Common myeloid progenitor, CD34-positive (primary cell): ENCODE measurements at regions not wholly inside any gene's neighbourhood (a gene's known extent, or its start where the extent isn't known, plus 50 kb on each side); places are given as distances from the start of the nearest gene placed in this dataset.
A peak's percentile ranks its signal among the peaks of the same experiment; 100 is the strongest.
"Not testable (repeated sequence)": the region's sequence is repeated elsewhere in the genome, so short reads cannot be mapped to it uniquely, and the experiment has no call there.

Experiments used
- CTCF ChIA-PET: fragments of 350-600 bp; sonication (Branson Sonifier 250); formaldehyde crosslinking; loops from one replicate; lab custom pipeline; 2021; ENCODE audit warnings: antibody characterized with exemption; lab: Charles Lee
- POLR2A ChIA-PET: fragments of 350-600 bp; sonication (Branson Sonifier 250); formaldehyde crosslinking; loops from one replicate; lab custom pipeline; 2021; ENCODE audit warnings: antibody characterized with exemption; lab: Charles Lee
- DNase-seq, 3 donors: peaks; one replicate each; pipeline versions ENCODE4 v3.0.0 to v3.0.0-alpha.2; 2013
- H3K27ac ChIP-seq, 2 experiments: 1 replicate in 1 of 2; 2 replicates in 1 of 2; pipeline ENCODE4 v1.7.0; 2013; ENCODE audit warnings: inconsistent platforms in 2 of 2, low read length in 2 of 2, mild to moderate bottlenecking in 2 of 2, low read depth in 1 of 2, moderate library complexity in 1 of 2; ENCODE audit not compliant: severe bottlenecking in 2 of 2, insufficient read depth in 1 of 2, poor library complexity in 1 of 2
- H3K27me3 ChIP-seq, 5 experiments: replicated peaks in 2 of 5; 1 replicate in 3 of 5; 2 replicates in 2 of 5; pipeline versions ENCODE4 v1.6.1 to v1.7.0; 2013; ENCODE audit warnings: low read length in 4 of 5, mild to moderate bottlenecking in 2 of 5, moderate library complexity in 2 of 5, inconsistent platforms in 1 of 5; ENCODE audit not compliant: insufficient read depth in 5 of 5, control insufficient read depth in 4 of 5
- H3K36me3 ChIP-seq, 4 experiments: 1 replicate in 2 of 4; 2 replicates in 2 of 4; pipeline versions ENCODE4 v1.6.1 to v1.7.0; 2013; ENCODE audit warnings: low read length in 3 of 4, control low read depth in 1 of 4, mild to moderate bottlenecking in 1 of 4; ENCODE audit not compliant: control insufficient read depth in 4 of 4, insufficient read depth in 4 of 4
- H3K4me1 ChIP-seq, 4 experiments: 1 replicate in 3 of 4; 2 replicates in 1 of 4; pipeline versions ENCODE4 v1.6.1 to v1.7.1; 2013; ENCODE audit warnings: low read length in 3 of 4, mild to moderate bottlenecking in 3 of 4, control low read depth in 1 of 4, inconsistent platforms in 1 of 4, moderate library complexity in 1 of 4; ENCODE audit not compliant: control insufficient read depth in 4 of 4, insufficient read depth in 4 of 4; ENCODE audit errors: control extremely low read depth in 1 of 4
- H3K4me3 ChIP-seq, 7 experiments: 1 replicate in 4 of 7; 2 replicates in 3 of 7; pipeline versions ENCODE4 v1.5.1 to v1.7.0; 2013; ENCODE audit warnings: mild to moderate bottlenecking in 7 of 7, low read length in 6 of 7, moderate library complexity in 6 of 7, inconsistent platforms in 2 of 7, low read depth in 2 of 7, control low read depth in 1 of 7; ENCODE audit not compliant: insufficient read depth in 4 of 7, control insufficient read depth in 1 of 7; ENCODE audit errors: extremely low read depth in 1 of 7
- H3K9me3 ChIP-seq, 5 experiments: 1 replicate in 4 of 5; 2 replicates in 1 of 5; pipeline versions ENCODE4 v1.6.1 to v1.7.1; 2013; ENCODE audit warnings: low read length in 4 of 5, mild to moderate bottlenecking in 2 of 5, inconsistent platforms in 1 of 5, low read depth in 1 of 5, moderate library complexity in 1 of 5; ENCODE audit not compliant: control insufficient read depth in 4 of 5, insufficient read depth in 2 of 5; ENCODE audit errors: control extremely low read depth in 1 of 5
- WGBS: methylation state at CpG from one replicate; pipeline ENCODE4 v1.1.5; 2013; ENCODE audit not compliant: insufficient coverage; 5-methylcytosine and 5-hydroxymethylcytosine counted together

DNA sequence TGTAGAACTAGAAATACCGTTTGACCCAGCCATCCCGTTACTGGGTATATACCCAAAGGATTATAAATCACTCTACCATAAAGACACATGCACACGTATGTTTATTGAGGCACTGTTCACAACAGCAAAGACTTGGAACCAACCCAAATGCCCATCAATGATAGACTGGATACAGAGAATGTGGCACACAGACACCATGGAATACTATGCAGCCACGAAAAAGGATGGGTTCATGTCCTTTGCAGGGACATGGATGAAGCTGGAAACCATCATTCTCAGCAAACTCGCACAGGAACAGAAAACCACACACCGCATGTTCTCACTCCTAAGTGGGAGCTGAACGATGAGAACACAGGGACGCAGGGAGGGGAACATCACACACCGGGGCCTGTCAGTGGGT, 85.6 kb upstream of the PPP2R3B start:
- DNase-seq, CTCF ChIA-PET, H3K4me1 ChIP-seq, H3K27me3 ChIP-seq, H3K27ac ChIP-seq, H3K4me3 ChIP-seq, H3K36me3 ChIP-seq, POLR2A ChIA-PET, H3K9me3 ChIP-seq: not testable (repeated sequence)
- 94% methylated on average over 4 of the region's 9 CpGs for WGBS

DNA sequence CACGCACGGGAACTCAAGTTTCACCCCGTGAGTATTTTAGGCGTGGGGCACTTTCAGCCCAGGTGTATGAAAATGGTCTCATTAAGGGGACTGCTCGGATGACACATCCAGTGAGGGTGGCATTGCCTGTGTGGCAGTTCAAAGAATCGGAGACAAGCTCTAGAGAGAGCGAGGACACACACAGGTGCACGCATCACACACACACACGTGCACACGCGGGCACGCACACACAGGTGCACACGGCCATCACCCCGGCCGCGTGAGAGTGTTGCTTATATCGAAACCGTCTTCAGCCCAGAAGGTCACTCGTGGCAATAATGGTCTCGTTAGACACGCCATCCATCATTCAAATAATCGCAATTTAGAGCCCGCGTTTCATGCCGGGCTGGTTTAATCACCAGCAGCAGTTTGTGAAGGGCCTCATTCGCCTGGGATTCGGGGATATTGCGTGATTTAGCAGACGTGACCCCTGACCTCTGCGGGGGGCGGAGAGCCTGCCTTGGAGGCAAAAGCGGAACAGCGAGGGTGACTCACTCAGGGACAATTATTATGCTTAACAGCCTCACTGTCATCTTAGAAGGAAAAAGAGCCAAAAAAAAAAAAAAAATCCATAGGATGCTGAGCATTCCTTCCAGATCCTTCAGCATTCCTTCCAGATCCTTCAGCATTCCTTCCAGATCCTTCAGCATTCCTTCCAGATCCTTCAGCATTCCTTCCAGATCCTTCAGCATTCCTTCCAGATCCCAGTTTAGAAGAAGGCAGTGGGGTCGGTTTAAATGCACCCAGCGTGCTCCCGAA, 89.4 kb upstream of the PPP2R3B start:
- no peaks in the 10 kb centered on the region for H3K36me3 ChIP-seq
- 93% methylated on average over 32 of the region's 36 CpGs for WGBS
- ChIA-PET CTCF (no interaction called here), POLR2A (no interaction called here)
- no peaks in the 10 kb centered on the region for H3K27me3 ChIP-seq
- DNase-seq = no peak
- no peak overlapping the region for H3K27ac ChIP-seq
- peaks cover 0 to 6% (median under 1%) of the 10 kb centered on the region in 4 experiments for H3K4me1 ChIP-seq
- H3K9me3 ChIP-seq = peaks cover 0 to 6% (median 1%) of the 10 kb centered on the region in 5 experiments
- no peak overlapping the region for H3K4me3 ChIP-seq

DNA sequence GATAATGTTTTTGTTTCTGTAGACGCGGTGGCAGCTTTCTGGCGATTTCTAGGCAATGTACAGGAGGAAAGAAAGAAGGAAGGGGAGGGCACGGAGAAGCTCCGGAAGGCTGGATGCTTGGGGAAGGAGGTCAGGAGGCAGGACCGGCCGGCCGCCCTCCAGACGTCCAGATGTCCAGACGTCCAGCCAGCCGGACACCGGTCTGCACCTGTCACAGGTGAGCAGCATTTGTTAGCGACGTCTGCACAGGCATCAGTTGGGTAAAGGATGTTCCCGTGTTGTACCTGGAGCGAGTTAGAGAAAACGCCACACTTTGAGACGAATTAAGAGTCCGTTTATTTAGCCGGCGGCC, 90.0 kb upstream of the PPP2R3B start:
- peaks cover 0 to 11% (median 7%) of the 10 kb centered on the region in 5 experiments for H3K9me3 ChIP-seq
- DNase-seq = no peak
- POLR2A ChIA-PET = no interaction called here
- H3K4me3 ChIP-seq = no peak overlapping the region
- H3K4me1 ChIP-seq = no peaks in the 10 kb centered on the region
- WGBS = 92% methylated on average over 14 of the region's 21 CpGs
- no peak overlapping the region for H3K27ac ChIP-seq
- CTCF ChIA-PET = no interaction called here
- no peaks in the 10 kb centered on the region for H3K36me3 ChIP-seq
- no peaks in the 10 kb centered on the region for H3K27me3 ChIP-seq

DNA sequence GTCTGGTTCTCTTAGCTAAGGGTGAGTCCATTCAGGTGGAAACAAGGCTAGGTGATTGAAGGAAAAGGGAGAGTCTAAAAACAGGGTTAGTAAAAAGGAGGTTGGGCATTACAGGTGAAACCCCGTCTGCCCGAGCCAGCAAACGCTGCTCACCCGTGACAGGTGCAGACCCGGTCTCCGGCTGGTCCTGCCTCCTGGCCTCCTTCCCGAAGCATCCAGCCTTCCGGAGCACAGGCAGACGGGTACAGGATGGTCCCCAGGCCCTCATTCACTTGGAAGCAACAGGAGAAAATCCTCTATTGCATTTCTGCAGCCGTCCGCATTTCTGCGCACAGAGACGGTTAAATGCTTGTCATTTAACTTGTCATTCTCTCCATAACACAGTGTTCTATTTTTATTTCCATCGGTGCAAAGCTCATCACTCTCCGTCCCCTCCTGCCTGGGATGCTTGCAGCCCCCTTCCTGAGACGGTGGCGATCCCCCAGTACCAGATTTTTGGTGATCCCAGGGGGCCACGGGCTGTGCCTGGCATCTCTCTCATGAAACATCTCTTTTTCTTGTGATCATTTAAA, 90.8 kb upstream of the PPP2R3B start:
- Histone ChIP-seq H3K27me3 (no peaks in the 10 kb centered on the region), H3K27ac (no peak overlapping the region), H3K9me3 (peaks cover 0 to 13% (median 10%) of the 10 kb centered on the region in 5 experiments), H3K4me3 (no peak overlapping the region), H3K4me1 (no peaks in the 10 kb centered on the region), H3K36me3 (no peaks in the 10 kb centered on the region)
- POLR2A ChIA-PET = no interaction called here
- CTCF ChIA-PET = no interaction called here
- no peak for DNase-seq
- 94% methylated on average over 13 of the region's 18 CpGs for WGBS

DNA sequence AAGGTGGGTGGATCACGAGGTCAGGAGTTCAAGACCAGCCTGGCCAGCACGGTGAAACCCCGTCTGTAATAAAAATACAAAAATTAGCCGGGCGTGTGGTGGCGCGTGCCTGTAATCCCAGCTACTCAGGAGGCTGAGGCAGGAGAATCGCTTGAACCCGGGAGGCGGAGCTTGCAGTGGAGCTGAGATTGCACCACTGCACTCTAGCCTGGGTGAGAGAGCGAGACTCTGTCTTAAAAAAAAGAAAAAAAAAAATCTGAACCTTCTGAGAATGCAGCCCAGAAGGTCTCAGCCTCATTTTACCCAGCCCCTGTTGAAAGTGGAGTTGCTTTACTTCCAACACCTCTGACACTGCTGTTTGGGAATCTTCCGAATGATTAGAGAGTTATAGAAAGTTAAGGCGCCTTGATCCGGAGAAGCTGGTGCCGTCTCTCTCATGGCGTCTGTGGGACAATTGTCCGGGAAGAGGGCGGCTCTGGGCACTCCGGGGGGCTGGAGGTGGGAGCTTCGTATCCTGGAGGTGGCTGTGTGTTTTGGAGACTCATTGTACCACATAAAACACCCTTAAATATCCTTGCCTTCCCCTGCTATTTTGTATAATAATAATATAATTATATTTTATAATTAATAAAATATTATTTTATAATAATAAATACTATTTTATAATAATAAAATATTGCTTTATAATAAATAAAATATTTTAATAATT, 92.7 kb upstream of the PPP2R3B start:
- no peaks in the 10 kb centered on the region for H3K36me3 ChIP-seq
- ChIA-PET CTCF (no interaction called here), POLR2A (no interaction called here)
- H3K27ac ChIP-seq = no peak overlapping the region
- 95% methylated on average over 14 of the region's 20 CpGs for WGBS
- H3K27me3 ChIP-seq = no peaks in the 10 kb centered on the region
- H3K4me1 ChIP-seq = no peaks in the 10 kb centered on the region
- DNase-seq = peak in 2 of 3 donors; percentile 30 to 34
- peaks cover 0 to 11% (median 9%) of the 10 kb centered on the region in 5 experiments for H3K9me3 ChIP-seq
- no peak overlapping the region for H3K4me3 ChIP-seq

DNA sequence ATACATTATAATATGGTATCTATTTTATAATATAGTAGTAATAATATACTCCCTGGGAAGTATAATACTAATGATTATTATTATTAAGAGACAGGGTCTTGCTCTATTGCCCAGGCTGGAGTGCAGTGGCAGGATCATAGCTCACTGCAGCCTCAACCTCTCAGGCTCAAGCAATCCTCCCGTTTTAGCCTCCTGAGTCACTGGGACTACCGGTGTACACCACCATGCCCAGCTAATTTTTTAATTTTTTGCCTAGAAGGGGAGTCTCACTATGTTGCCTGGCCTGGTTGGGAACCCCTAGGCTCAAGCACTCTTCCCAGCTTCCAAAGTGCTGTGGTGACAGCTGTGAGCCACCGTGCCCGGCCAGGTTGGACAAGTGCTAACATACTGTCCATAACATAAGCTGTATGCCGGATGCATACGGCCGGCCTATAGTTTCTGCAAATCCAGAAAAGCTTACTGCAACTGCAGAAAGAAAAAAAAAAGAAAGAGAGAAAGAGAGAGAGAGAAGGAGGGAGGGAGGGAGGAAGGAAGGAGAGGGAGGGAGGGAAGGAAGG, 94.2 kb upstream of the PPP2R3B start:
- ChIA-PET CTCF (no interaction called here), POLR2A (no interaction called here)
- Histone ChIP-seq H3K4me1 (no peaks in the 10 kb centered on the region), H3K27me3 (no peaks in the 10 kb centered on the region), H3K27ac (no peak overlapping the region), H3K9me3 (peaks cover 0 to 12% (median 9%) of the 10 kb centered on the region in 5 experiments), H3K36me3 (no peaks in the 10 kb centered on the region), H3K4me3 (no peak overlapping the region)
- WGBS = 100% methylated on average over 3 of the region's 7 CpGs
- peak in 2 of 3 donors; percentile 39 to 41 for DNase-seq
